Endothelial cell of umbilical vein (primary cell): ENCODE measurements at regions not wholly inside any gene's neighbourhood (a gene's known extent, or its start where the extent isn't known, plus 50 kb on each side); places are given as distances from the start of the nearest gene placed in this dataset.

ENCODE experiments used
- BruUV-seq: library from RNA; stranded (reverse); fragments of 400-500 nt; replicated peaks from 2 replicates; lab custom pipeline; 2021; lab: Mats Ljungman, UMichigan
- CTCF ChIA-PET: fragments of 300-600, 350-600 bp; sonication (Branson Sonifier 250); formaldehyde crosslinking; loops from one replicate; lab custom pipeline; 2021; ENCODE audit warnings: antibody characterized with exemption, inconsistent platforms; lab: Charles Lee
- POLR2A ChIA-PET: fragments of 300-600, 350-600 bp; sonication (Branson Sonifier 250); formaldehyde crosslinking; loops from one replicate; lab custom pipeline; 2021; ENCODE audit warnings: antibody characterized with exemption, inconsistent platforms; lab: Charles Lee
- DNase-seq: peaks from one replicate; pipeline ENCODE4 v3.0.0-alpha.2; 2011; ENCODE audit warnings: low read depth, low spot score
- FAIRE-seq: peaks from 2 replicates; lab custom pipeline; 2011; peaks lifted over from hg19 to GRCh38; lab: Jason Lieb, UNC
- H2AFZ ChIP-seq: 2 replicates; pipeline ENCODE4 v1.6.0; 2012; ENCODE audit warnings: low read depth, low read length, control low read depth, inconsistent platforms
- H3K27ac ChIP-seq: 2 replicates; pipeline ENCODE4 v1.5.1; 2011; ENCODE audit warnings: low read depth, mild to moderate bottlenecking, control low read depth, low read length, moderate library complexity; ENCODE audit not compliant: insufficient read depth
- H3K27me3 ChIP-seq, 2 experiments: 2 replicates each; pipeline versions ENCODE4 v1.6.0 to v1.6.1; 2011; ENCODE audit warnings: low read length in 2 of 2, mixed read lengths in 1 of 2; ENCODE audit not compliant: control insufficient read depth in 2 of 2, insufficient read depth in 2 of 2
- H3K36me3 ChIP-seq, 2 experiments: 2 replicates in 1 of 2; 3 replicates in 1 of 2; pipeline ENCODE4 v1.5.1; 2011; ENCODE audit warnings: low read length in 2 of 2, mild to moderate bottlenecking in 1 of 2, moderate library complexity in 1 of 2; ENCODE audit not compliant: control insufficient read depth in 2 of 2, insufficient read depth in 2 of 2; ENCODE audit errors: extremely low read depth in 1 of 2
- H3K4me1 ChIP-seq: 3 replicates; pipeline ENCODE4 v1.5.1; 2011; ENCODE audit warnings: mild to moderate bottlenecking, low read length; ENCODE audit not compliant: control insufficient read depth, insufficient read depth; ENCODE audit errors: extremely low read depth
- H3K4me2 ChIP-seq: 2 replicates; pipeline ENCODE4 v1.6.1; 2011; ENCODE audit warnings: low read length, control low read depth, mixed read lengths; ENCODE audit not compliant: insufficient read depth
- H3K4me3 ChIP-seq, 3 experiments: fragments of 200-600 bp in 1 of 3; sonication (generic), shearing (Covaris generic) in 1 of 3; replicated peaks in 1 of 3; 2 replicates each; pipeline ENCODE4 v1.5.1; 2011 to 2016; ENCODE audit warnings: control low read depth in 3 of 3, low read length in 3 of 3, mild to moderate bottlenecking in 2 of 3, inconsistent platforms in 1 of 3, low read depth in 1 of 3, moderate library complexity in 1 of 3; ENCODE audit not compliant: insufficient read depth in 1 of 3
- H3K79me2 ChIP-seq: 2 replicates; pipeline ENCODE4 v1.6.0; 2012; ENCODE audit warnings: low read length, inconsistent platforms; ENCODE audit not compliant: control insufficient read depth, insufficient read depth
- H3K9ac ChIP-seq: replicated peaks from 2 replicates; pipeline ENCODE3; 2011; ENCODE audit warnings: low read length, control low read depth; ENCODE audit not compliant: insufficient read depth; ENCODE audit errors: extremely low read depth
- H3K9me1 ChIP-seq: replicated peaks from 3 replicates; pipeline ENCODE4 v1.6.0; 2011; ENCODE audit warnings: mild to moderate bottlenecking, low read length; ENCODE audit not compliant: control insufficient read depth, insufficient read depth; ENCODE audit errors: extremely low read depth
- H3K9me3 ChIP-seq: replicated peaks from 2 replicates; pipeline ENCODE4 v1.5.1; 2012; ENCODE audit warnings: low read length, inconsistent platforms; ENCODE audit not compliant: control insufficient read depth, insufficient read depth
- H4K20me1 ChIP-seq: replicated peaks from 2 replicates; pipeline ENCODE3; 2011; ENCODE audit warnings: mild to moderate bottlenecking, low read length; ENCODE audit not compliant: control insufficient read depth, insufficient read depth; ENCODE audit errors: extremely low read depth
- CTCF ChIP-seq, 2 donors: IDR thresholded peaks; 1 replicate in 1 of 2; 2 replicates in 1 of 2; pipeline ENCODE4 v1.5.1; 2011; ENCODE audit warnings: low read length in 2 of 2, mild to moderate bottlenecking in 2 of 2, moderate library complexity in 2 of 2, control low read depth in 1 of 2, inconsistent platforms in 1 of 2, low read depth in 1 of 2; ENCODE audit not compliant: insufficient read depth in 1 of 2; ENCODE audit errors: extremely low read depth in 1 of 2
- FOS ChIP-seq: IDR thresholded peaks from 2 replicates; pipeline ENCODE4 v1.6.1; 2011; ENCODE audit warnings: mild to moderate bottlenecking, low read length, moderate library complexity, borderline replicate concordance; ENCODE audit not compliant: insufficient read depth
- GATA2 ChIP-seq: IDR thresholded peaks from 2 replicates; pipeline ENCODE4 v1.7.0; 2011; ENCODE audit warnings: low read depth, mild to moderate bottlenecking, moderate library complexity, mixed read lengths, low read length; ENCODE audit not compliant: insufficient read length, insufficient read depth
- POLR2A ChIP-seq: IDR thresholded peaks from 2 replicates; pipeline ENCODE4 v1.6.1; 2012; ENCODE audit warnings: low read depth, mild to moderate bottlenecking, control low read depth, low read length
- dilution Hi-C: fragments of 300-500 bp; cut with MboI; formaldehyde crosslinking; loops from one replicate; pipeline ENCODE4 v1.15.0; 2019; ENCODE audit warnings: low sequenced_read_pairs; ENCODE audit not compliant: extremely low pct_ligation_motif_present
- intact Hi-C: fragments of 100-400 bp; cut with micrococcal nuclease; formaldehyde crosslinking; loops from one replicate; pipeline ENCODE4 v1.10.0; 2022

DNA sequence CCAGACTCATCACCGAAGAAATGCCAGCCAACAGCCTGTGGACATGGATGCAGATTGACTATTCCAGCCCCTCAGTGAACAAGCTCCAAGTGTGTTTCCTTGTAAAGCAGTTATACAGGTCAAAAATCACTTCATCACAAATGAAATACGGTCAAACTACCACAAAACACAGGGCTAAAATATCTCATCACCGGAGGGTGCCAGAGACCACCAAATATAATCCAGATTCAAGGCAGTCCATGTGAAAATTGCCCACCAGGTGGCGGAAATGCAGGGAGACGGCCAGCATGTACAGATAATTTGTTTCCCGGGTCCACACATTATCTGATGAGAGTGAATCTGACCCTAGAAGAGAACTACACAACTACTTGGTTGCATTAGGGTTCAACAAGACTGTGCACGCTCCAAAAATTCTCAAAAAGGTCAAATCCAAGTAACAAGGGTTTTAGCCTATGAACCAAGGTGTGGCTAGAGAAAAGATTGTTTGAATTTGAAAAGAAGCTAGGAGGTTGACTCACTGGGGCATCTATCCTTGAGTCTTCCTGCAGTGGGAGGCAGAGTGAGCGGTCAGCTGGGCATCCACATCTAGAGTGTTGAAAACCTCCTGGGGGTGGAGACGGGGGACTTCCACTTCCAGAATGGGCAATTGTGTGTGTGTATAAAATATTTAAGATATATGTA lies 71.7 kb downstream of the IGLL5 start:
- H3K4me3 ChIP-seq: no peak overlapping the region
- H3K79me2 ChIP-seq: no peaks in the 10 kb centered on the region
- DNase-seq (peak; percentile 71), FAIRE-seq (peak; percentile 87)
- no peak overlapping the region for H3K9ac ChIP-seq
- no peaks in the 10 kb centered on the region for H3K9me3 ChIP-seq
- no peaks in the 10 kb centered on the region for H3K9me1 ChIP-seq
- H4K20me1 ChIP-seq: no peaks in the 10 kb centered on the region
- intact Hi-C loops (loop anchor here (1.0 to 2.0 kb wide), 3 partner anchors 169 to 428 kb away; no protein-coding TSS in a partner anchor), dilution Hi-C loops (no loop called here)
- H3K27me3 ChIP-seq: peaks cover 9 to 17% of the 10 kb centered on the region in 2 experiments
- H3K27ac ChIP-seq: no peak overlapping the region
- no peak overlapping the region for H3K4me2 ChIP-seq
- no peak for TF ChIP-seq POLR2A
- TF ChIP-seq CTCF (IDR thresholded peaks at IDR 0.05; ENCODE audit: extremely low read depth in 1 of 2, insufficient read depth in 1 of 2, low read depth in 1 of 2, low read length in 2 of 2): peak; percentile 70 to 81
- BruUV-seq: no TSS peak
- H2AFZ ChIP-seq: no peak overlapping the region
- CTCF ChIA-PET: interaction anchor here (0.6 to 7.6 kb wide), 40 partner anchors 11 to 632 kb away, joined by 3 to 401 read pairs (median 3); partner anchors contain the start of genes GNAZ, RAB36 and RSPH14
- POLR2A ChIA-PET: no interaction called here
- H3K4me1 ChIP-seq: no peaks in the 10 kb centered on the region
- no peaks in the 10 kb centered on the region for H3K36me3 ChIP-seq

- no peak overlapping the region for H2AFZ ChIP-seq
These were observed 72.7 kb downstream of the IGLL5 start for GRCh38 chr22:22960307-22960706.

More at GRCh38 chr22:22960307-22960706, 72.7 kb downstream of the IGLL5 start:
- Histone ChIP-seq H3K4me1 (no peaks in the 10 kb centered on the region), H3K9ac (no peak overlapping the region), H3K79me2 (no peaks in the 10 kb centered on the region), H3K36me3 (no peaks in the 10 kb centered on the region), H3K4me2 (no peak overlapping the region), H3K27me3 (peaks cover 5 to 15% of the 10 kb centered on the region in 2 experiments), H3K9me3 (no peaks in the 10 kb centered on the region), H3K9me1 (no peaks in the 10 kb centered on the region), H3K27ac (no peak overlapping the region), H4K20me1 (no peaks in the 10 kb centered on the region), H3K4me3 (no peak overlapping the region)
- dilution Hi-C loops (no loop called here), intact Hi-C loops (no loop called here)
- FAIRE-seq (no peak), DNase-seq (no peak)
- no peak for TF ChIP-seq GATA2
- TF ChIP-seq FOS: no peak
- ChIA-PET POLR2A (no interaction called here), CTCF (interaction anchor here (0.6 to 7.6 kb wide), 19 partner anchors 15 to 698 kb away, joined by 3 to 401 read pairs (median 3); partner anchors contain the start of genes GNAZ and RAB36)
- no TSS peak for BruUV-seq
